Neural cell (in vitro differentiated cells): ENCODE measurements at regions not wholly inside any gene's neighbourhood (a gene's known extent, or its start where the extent isn't known, plus 50 kb on each side); places are given as distances from the start of the nearest gene placed in this dataset.
A peak's percentile ranks its signal among the peaks of the same experiment; 100 is the strongest.

Experiments
- H2AFZ ChIP-seq: fragments of 200-600, 300-800 bp; sonication (generic), shearing (Covaris generic); 2 replicates; pipeline ENCODE4 v1.6.0; 2014; ENCODE audit warnings: low read depth, mild to moderate bottlenecking, antibody characterized with exemption, low read length, moderate library complexity
- H3F3A ChIP-seq: fragments of 200-600 bp; shearing (Covaris generic); 2 replicates; pipeline ENCODE4 v1.6.1; 2016; ENCODE audit warnings: mild to moderate bottlenecking, moderate library complexity, mixed read lengths, antibody characterized with exemption, low read length; ENCODE audit not compliant: insufficient read depth, poor library complexity, severe bottlenecking
- H3K27ac ChIP-seq: fragments of 200-600, 300-800 bp; sonication (generic), shearing (Covaris generic); 2 replicates; pipeline ENCODE4 v1.5.1; 2014; ENCODE audit warnings: mild to moderate bottlenecking, low read length, moderate library complexity
- H3K27me3 ChIP-seq: fragments of 300-800, 200-600 bp; sonication (generic), shearing (Covaris generic); 2 replicates; pipeline ENCODE4 v1.6.0; 2014; ENCODE audit warnings: mild to moderate bottlenecking, low read depth, low read length, moderate library complexity; ENCODE audit not compliant: insufficient read depth
- H3K36me3 ChIP-seq: fragments of 300-800, 200-600 bp; sonication (generic), shearing (Covaris generic); 2 replicates; pipeline ENCODE4 v1.5.1; 2014; ENCODE audit warnings: mild to moderate bottlenecking, antibody characterized with exemption, low read length, moderate library complexity; ENCODE audit not compliant: insufficient read depth
- H3K4me2 ChIP-seq: fragments of 300-800, 200-600 bp; sonication (generic), shearing (Covaris generic); 2 replicates; pipeline ENCODE4 v1.6.0; 2014; ENCODE audit warnings: mild to moderate bottlenecking, low read length
- H3K4me3 ChIP-seq: fragments of 300-800, 200-600 bp; sonication (generic), shearing (Covaris generic); 2 replicates; pipeline ENCODE4 v1.5.1; 2014; ENCODE audit warnings: mild to moderate bottlenecking, low read length, moderate library complexity
- H3K79me2 ChIP-seq: fragments of 200-600 bp; shearing (Covaris generic); replicated peaks from 2 replicates; pipeline ENCODE4 v1.6.0; 2014; ENCODE audit warnings: mild to moderate bottlenecking, low read length, moderate library complexity; ENCODE audit not compliant: insufficient read depth
- H3K9ac ChIP-seq: fragments of 300-800, 200-600 bp; sonication (generic), shearing (Covaris generic); 2 replicates; pipeline ENCODE4 v1.6.1; 2016; ENCODE audit warnings: mild to moderate bottlenecking, low read length, mixed read lengths
- H3K9me2 ChIP-seq: fragments of 200-600 bp; shearing (Covaris generic); 2 replicates; pipeline ENCODE4 v1.6.1; 2016; ENCODE audit warnings: mild to moderate bottlenecking, low read length, mixed read lengths; ENCODE audit not compliant: insufficient read depth
- H3K9me3 ChIP-seq: fragments of 200-600, 300-800 bp; sonication (generic), shearing (Covaris generic); 2 replicates; pipeline ENCODE4 v1.6.1; 2016; ENCODE audit warnings: mild to moderate bottlenecking, mixed run types, low read length, moderate library complexity, mixed read lengths
- H4K20me1 ChIP-seq: fragments of 200-600 bp; shearing (Covaris generic); 2 replicates; pipeline ENCODE4 v1.6.1; 2016; ENCODE audit warnings: mild to moderate bottlenecking, mixed run types; ENCODE audit not compliant: insufficient read depth
- EP300 ChIP-seq: fragments of 450-650 bp; conservative IDR thresholded peaks from 2 replicates; pipeline ENCODE4 v1.6.1; 2014; ENCODE audit warnings: antibody characterized with exemption, mild to moderate bottlenecking, moderate library complexity; ENCODE audit not compliant: poor library complexity, severe bottlenecking
- EZH2 ChIP-seq: fragments of 200-600, 300-800 bp; shearing (Covaris generic), sonication (generic); IDR thresholded peaks from 2 replicates; pipeline ENCODE4 v1.6.1; 2014; ENCODE audit warnings: antibody characterized with exemption, low read length, borderline replicate concordance, mild to moderate bottlenecking; ENCODE audit not compliant: insufficient read depth, poor library complexity, severe bottlenecking
- MXI1 ChIP-seq: fragments of 450-650 bp; conservative IDR thresholded peaks from 2 replicates; pipeline ENCODE4 v1.6.1; 2014; ENCODE audit warnings: antibody characterized with exemption, mild to moderate bottlenecking; ENCODE audit not compliant: poor library complexity, severe bottlenecking
- POLR2AphosphoS5 ChIP-seq: IDR thresholded peaks from 2 replicates; pipeline ENCODE4 v1.6.1; 2012
- RAD21 ChIP-seq: fragments of 450-650 bp; conservative IDR thresholded peaks from 2 replicates; pipeline ENCODE4 v1.6.1; 2014; ENCODE audit warnings: antibody characterized with exemption, mild to moderate bottlenecking, moderate library complexity
- SMC3 ChIP-seq: fragments of 450-650 bp; conservative IDR thresholded peaks from 2 replicates; pipeline ENCODE4 v1.6.1; 2014; ENCODE audit warnings: antibody characterized with exemption, mild to moderate bottlenecking, moderate library complexity; ENCODE audit not compliant: poor library complexity
- TAF1 ChIP-seq: IDR thresholded peaks from 2 replicates; pipeline ENCODE4 v1.6.1; 2012; ENCODE audit warnings: low read depth
- TF ChIP-seq, protein P1 (sequence below): IDR thresholded peaks from 2 replicates; pipeline ENCODE4 v1.6.1; 2012; ENCODE audit warnings: borderline replicate concordance
- TF ChIP-seq, protein P2 (sequence below): fragments of 450-650 bp; IDR thresholded peaks from 2 replicates; pipeline ENCODE4 v1.5.1; 2014; ENCODE audit warnings: antibody characterized with exemption, mild to moderate bottlenecking, moderate library complexity; ENCODE audit not compliant: poor library complexity, severe bottlenecking

GRCh38 chr16:51938861-51939260, 608.1 kb downstream of the TOX3 start:
- Histone ChIP-seq H3F3A (no peaks in the 10 kb centered on the region), H3K4me3 (peak overlapping the region; percentile 18), H3K36me3 (no peaks in the 10 kb centered on the region), H3K9me2 (no peaks in the 10 kb centered on the region), H3K4me2 (peak overlapping the region; percentile 4), H4K20me1 (no peaks in the 10 kb centered on the region), H3K27me3 (no peaks in the 10 kb centered on the region), H3K9ac (no peak overlapping the region), H3K79me2 (no peaks in the 10 kb centered on the region), H3K9me3 (no peaks in the 10 kb centered on the region), H3K27ac (peak overlapping the region; percentile 26), H2AFZ (no peak overlapping the region)
- TF ChIP-seq, protein P1, sequence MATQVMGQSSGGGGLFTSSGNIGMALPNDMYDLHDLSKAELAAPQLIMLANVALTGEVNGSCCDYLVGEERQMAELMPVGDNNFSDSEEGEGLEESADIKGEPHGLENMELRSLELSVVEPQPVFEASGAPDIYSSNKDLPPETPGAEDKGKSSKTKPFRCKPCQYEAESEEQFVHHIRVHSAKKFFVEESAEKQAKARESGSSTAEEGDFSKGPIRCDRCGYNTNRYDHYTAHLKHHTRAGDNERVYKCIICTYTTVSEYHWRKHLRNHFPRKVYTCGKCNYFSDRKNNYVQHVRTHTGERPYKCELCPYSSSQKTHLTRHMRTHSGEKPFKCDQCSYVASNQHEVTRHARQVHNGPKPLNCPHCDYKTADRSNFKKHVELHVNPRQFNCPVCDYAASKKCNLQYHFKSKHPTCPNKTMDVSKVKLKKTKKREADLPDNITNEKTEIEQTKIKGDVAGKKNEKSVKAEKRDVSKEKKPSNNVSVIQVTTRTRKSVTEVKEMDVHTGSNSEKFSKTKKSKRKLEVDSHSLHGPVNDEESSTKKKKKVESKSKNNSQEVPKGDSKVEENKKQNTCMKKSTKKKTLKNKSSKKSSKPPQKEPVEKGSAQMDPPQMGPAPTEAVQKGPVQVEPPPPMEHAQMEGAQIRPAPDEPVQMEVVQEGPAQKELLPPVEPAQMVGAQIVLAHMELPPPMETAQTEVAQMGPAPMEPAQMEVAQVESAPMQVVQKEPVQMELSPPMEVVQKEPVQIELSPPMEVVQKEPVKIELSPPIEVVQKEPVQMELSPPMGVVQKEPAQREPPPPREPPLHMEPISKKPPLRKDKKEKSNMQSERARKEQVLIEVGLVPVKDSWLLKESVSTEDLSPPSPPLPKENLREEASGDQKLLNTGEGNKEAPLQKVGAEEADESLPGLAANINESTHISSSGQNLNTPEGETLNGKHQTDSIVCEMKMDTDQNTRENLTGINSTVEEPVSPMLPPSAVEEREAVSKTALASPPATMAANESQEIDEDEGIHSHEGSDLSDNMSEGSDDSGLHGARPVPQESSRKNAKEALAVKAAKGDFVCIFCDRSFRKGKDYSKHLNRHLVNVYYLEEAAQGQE, result no peak
- TF ChIP-seq EP300, result no peak
- no peak for TF ChIP-seq RAD21
- no peak for TF ChIP-seq SMC3
- TF ChIP-seq POLR2AphosphoS5, result no peak
- no peak for TF ChIP-seq MXI1
- TF ChIP-seq, protein P2, sequence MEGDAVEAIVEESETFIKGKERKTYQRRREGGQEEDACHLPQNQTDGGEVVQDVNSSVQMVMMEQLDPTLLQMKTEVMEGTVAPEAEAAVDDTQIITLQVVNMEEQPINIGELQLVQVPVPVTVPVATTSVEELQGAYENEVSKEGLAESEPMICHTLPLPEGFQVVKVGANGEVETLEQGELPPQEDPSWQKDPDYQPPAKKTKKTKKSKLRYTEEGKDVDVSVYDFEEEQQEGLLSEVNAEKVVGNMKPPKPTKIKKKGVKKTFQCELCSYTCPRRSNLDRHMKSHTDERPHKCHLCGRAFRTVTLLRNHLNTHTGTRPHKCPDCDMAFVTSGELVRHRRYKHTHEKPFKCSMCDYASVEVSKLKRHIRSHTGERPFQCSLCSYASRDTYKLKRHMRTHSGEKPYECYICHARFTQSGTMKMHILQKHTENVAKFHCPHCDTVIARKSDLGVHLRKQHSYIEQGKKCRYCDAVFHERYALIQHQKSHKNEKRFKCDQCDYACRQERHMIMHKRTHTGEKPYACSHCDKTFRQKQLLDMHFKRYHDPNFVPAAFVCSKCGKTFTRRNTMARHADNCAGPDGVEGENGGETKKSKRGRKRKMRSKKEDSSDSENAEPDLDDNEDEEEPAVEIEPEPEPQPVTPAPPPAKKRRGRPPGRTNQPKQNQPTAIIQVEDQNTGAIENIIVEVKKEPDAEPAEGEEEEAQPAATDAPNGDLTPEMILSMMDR, result no peak
- TF ChIP-seq EZH2, result no peak
- no peak for TF ChIP-seq TAF1

DNA sequence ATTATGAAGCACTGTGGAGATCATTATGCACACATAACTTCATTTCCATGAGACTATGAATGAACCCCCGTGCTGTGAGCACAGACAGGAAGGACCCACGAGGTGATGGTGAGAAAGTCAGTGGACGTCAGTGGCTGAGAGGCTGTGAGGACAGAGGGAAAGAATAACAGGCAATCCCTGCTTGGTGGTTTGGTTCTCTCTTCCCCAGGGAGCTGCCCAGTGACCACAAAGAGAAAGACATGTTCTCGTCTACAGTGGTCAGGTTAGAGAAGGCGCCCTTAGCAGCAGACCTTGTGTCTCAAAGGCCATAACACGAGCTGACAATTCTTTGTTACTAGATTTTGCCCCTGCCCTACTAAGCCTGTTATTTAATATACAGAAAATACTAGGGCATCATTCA, 609.2 kb downstream of the TOX3 start:
- Histone ChIP-seq H3K27me3 (no peaks in the 10 kb centered on the region), H3K36me3 (no peaks in the 10 kb centered on the region), H3K4me2 (no peak overlapping the region), H2AFZ (no peak overlapping the region), H3K27ac (no peak overlapping the region), H3F3A (no peaks in the 10 kb centered on the region), H3K9ac (no peak overlapping the region), H3K79me2 (no peaks in the 10 kb centered on the region), H4K20me1 (no peaks in the 10 kb centered on the region), H3K9me3 (no peaks in the 10 kb centered on the region), H3K4me3 (no peak overlapping the region), H3K9me2 (no peaks in the 10 kb centered on the region)
- TF ChIP-seq, protein P2, result no peak
- TF ChIP-seq RAD21 (no peak), EZH2 (no peak), TAF1 (no peak), MXI1 (no peak), POLR2AphosphoS5 (no peak)
- TF ChIP-seq, protein P1, result no peak
